H1 (cell line): ENCODE measurements at regions not wholly inside any gene's neighbourhood (a gene's known extent, or its start where the extent isn't known, plus 50 kb on each side); places are given as distances from the start of the nearest gene placed in this dataset.

ENCODE experiments used
- CTCF ChIA-PET: fragments of 300-600 bp; sonication (Branson Sonifier 250); formaldehyde crosslinking; loops from one replicate; lab custom pipeline; 2021; ENCODE audit not compliant: partially characterized antibody; lab: Charles Lee
- POLR2A ChIA-PET: fragments of 300-600 bp; sonication (Branson Sonifier 250); formaldehyde crosslinking; loops from one replicate; lab custom pipeline; 2021; ENCODE audit warnings: inconsistent platforms; ENCODE audit not compliant: partially characterized antibody; lab: Charles Lee
- DNase-seq, 2 experiments: peaks; one replicate each; pipeline versions ENCODE4 v3.0.0 to v3.0.0-alpha.2; 2010 to 2022; ENCODE audit warnings: low spot score in 2 of 2, low read depth in 1 of 2, mixed read lengths in 1 of 2
- FAIRE-seq: peaks from 2 replicates; lab custom pipeline; 2011; peaks lifted over from hg19 to GRCh38; lab: Jason Lieb, UNC
- H2AFZ ChIP-seq: 2 replicates; pipeline ENCODE4 v1.8.1; 2012; ENCODE audit warnings: low read length, inconsistent platforms
- H2AK5ac ChIP-seq: 2 replicates; pipeline ENCODE4 v1.6.1; 2013; ENCODE audit warnings: low read depth, low read length
- H2BK120ac ChIP-seq: replicated peaks from 2 replicates; pipeline ENCODE3; 2013; ENCODE audit warnings: low read depth, low read length, inconsistent platforms
- H2BK12ac ChIP-seq: 2 replicates; pipeline ENCODE4 v1.6.1; 2013; ENCODE audit warnings: low read depth, low read length
- H2BK15ac ChIP-seq: 2 replicates; pipeline ENCODE4 v1.6.1; 2013; ENCODE audit warnings: low read length
- H2BK20ac ChIP-seq: 2 replicates; pipeline ENCODE4 v1.6.1; 2013; ENCODE audit warnings: low read length
- H2BK5ac ChIP-seq: 2 replicates; pipeline ENCODE4 v1.6.1; 2013; ENCODE audit warnings: low read depth, low read length
- H3K14ac ChIP-seq: 2 replicates; pipeline ENCODE4 v1.6.1; 2013; ENCODE audit warnings: inconsistent platforms; ENCODE audit not compliant: insufficient read length
- H3K18ac ChIP-seq: 2 replicates; pipeline ENCODE4 v1.6.1; 2013; ENCODE audit warnings: low read length; ENCODE audit errors: extremely low read depth
- H3K23ac ChIP-seq: 2 replicates; pipeline ENCODE4 v1.6.1; 2013; ENCODE audit warnings: inconsistent platforms; ENCODE audit not compliant: insufficient read length
- H3K23me2 ChIP-seq: 2 replicates; pipeline ENCODE4 v1.6.1; 2013; ENCODE audit warnings: low read depth, low read length
- H3K27ac ChIP-seq: 2 replicates; pipeline ENCODE4 v1.6.1; 2011; ENCODE audit warnings: low read depth, low read length, inconsistent platforms
- H3K27me3 ChIP-seq, 4 experiments: replicated peaks in 1 of 4; 1 replicate in 1 of 4; 2 replicates in 3 of 4; pipeline versions ENCODE4 v1.6.1 to v1.8.1; 2011 to 2013; ENCODE audit warnings: low read length in 3 of 4, mild to moderate bottlenecking in 3 of 4, inconsistent platforms in 2 of 4, mixed read lengths in 2 of 4, moderate library complexity in 1 of 4; ENCODE audit not compliant: control insufficient read depth in 3 of 4, insufficient read depth in 3 of 4; ENCODE audit errors: extremely low read depth in 1 of 4
- H3K36me3 ChIP-seq, 4 experiments: 2 replicates each; pipeline versions ENCODE4 v1.6.1 to v1.8.1; 2011 to 2013; ENCODE audit warnings: mild to moderate bottlenecking in 4 of 4, low read length in 3 of 4, moderate library complexity in 2 of 4, control low read depth in 1 of 4, inconsistent platforms in 1 of 4; ENCODE audit not compliant: insufficient read depth in 4 of 4, control insufficient read depth in 2 of 4
- H3K4ac ChIP-seq: replicated peaks from 2 replicates; pipeline ENCODE3; 2013; ENCODE audit warnings: low read length, low read depth, mixed read lengths, inconsistent platforms; ENCODE audit not compliant: insufficient read length
- H3K4me1 ChIP-seq, 4 experiments: replicated peaks in 1 of 4; 1 replicate in 1 of 4; 2 replicates in 3 of 4; pipeline versions ENCODE4 v1.6.1 to v1.8.1; 2011 to 2013; ENCODE audit warnings: low read length in 3 of 4, inconsistent platforms in 2 of 4, mixed read lengths in 1 of 4; ENCODE audit not compliant: insufficient read depth in 4 of 4, control insufficient read depth in 3 of 4
- H3K4me2 ChIP-seq, 2 experiments: 2 replicates each; pipeline versions ENCODE4 v1.6.1 to v1.8.1; 2011 to 2013; ENCODE audit warnings: low read depth in 2 of 2, low read length in 2 of 2, control low read depth in 1 of 2, inconsistent platforms in 1 of 2, mild to moderate bottlenecking in 1 of 2; ENCODE audit not compliant: insufficient read depth in 1 of 2
- H3K4me3 ChIP-seq, 4 experiments: fragments of 200-600, 300-600 bp in 1 of 4; sonication (generic), shearing (Covaris generic), sonication (Bioruptor Twin) in 1 of 4; 2 replicates each; pipeline versions ENCODE4 v1.5.1 to v1.8.1; 2011 to 2016; ENCODE audit warnings: low read length in 4 of 4, low read depth in 3 of 4, control low read depth in 2 of 4, inconsistent platforms in 2 of 4, mild to moderate bottlenecking in 2 of 4, mixed read lengths in 1 of 4, moderate library complexity in 1 of 4; ENCODE audit not compliant: insufficient read depth in 2 of 4; ENCODE audit errors: extremely low read depth in 1 of 4
- H3K56ac ChIP-seq: replicated peaks from 2 replicates; pipeline ENCODE3; 2013; ENCODE audit warnings: low read depth, mild to moderate bottlenecking, mixed read lengths, low read length, inconsistent platforms; ENCODE audit not compliant: insufficient read length
- H3K79me1 ChIP-seq: 2 replicates; pipeline ENCODE4 v1.6.1; 2013; ENCODE audit warnings: low read depth, low read length, control low read depth
- H3K79me2 ChIP-seq, 2 experiments: 2 replicates each; pipeline versions ENCODE4 v1.6.1 to v1.8.1; 2012 to 2013; ENCODE audit warnings: low read length in 2 of 2, mild to moderate bottlenecking in 2 of 2, inconsistent platforms in 1 of 2; ENCODE audit not compliant: insufficient read depth in 2 of 2, control insufficient read depth in 1 of 2
- H3K9ac ChIP-seq, 4 experiments: replicated peaks in 1 of 4; 1 replicate in 1 of 4; 2 replicates in 3 of 4; pipeline versions ENCODE4 v1.6.1 to v1.8.1; 2011 to 2013; ENCODE audit warnings: low read depth in 3 of 4, low read length in 3 of 4, control low read depth in 2 of 4, mild to moderate bottlenecking in 2 of 4, moderate library complexity in 2 of 4, inconsistent platforms in 1 of 4; ENCODE audit errors: extremely low read depth in 1 of 4
- H3K9me3 ChIP-seq, 2 experiments: 2 replicates each; pipeline versions ENCODE4 v1.6.1 to v1.8.1; 2012 to 2013; ENCODE audit warnings: mild to moderate bottlenecking in 2 of 2, moderate library complexity in 2 of 2, control low read depth in 1 of 2, inconsistent platforms in 1 of 2, low read depth in 1 of 2, low read length in 1 of 2, mixed read lengths in 1 of 2; ENCODE audit not compliant: insufficient read depth in 2 of 2
- H4K20me1 ChIP-seq, 2 experiments: replicated peaks in 1 of 2; 2 replicates each; pipeline versions ENCODE3 to v1.8.1; 2011 to 2013; ENCODE audit warnings: inconsistent platforms in 2 of 2, low read length in 2 of 2, mild to moderate bottlenecking in 1 of 2; ENCODE audit not compliant: insufficient read depth in 2 of 2, control insufficient read depth in 1 of 2
- H4K5ac ChIP-seq: 2 replicates; pipeline ENCODE4 v1.6.1; 2013; ENCODE audit warnings: low read length, low read depth, mixed read lengths, inconsistent platforms; ENCODE audit not compliant: insufficient read length
- H4K8ac ChIP-seq: 2 replicates; pipeline ENCODE4 v1.8.0; 2013; ENCODE audit warnings: mild to moderate bottlenecking, moderate library complexity, low read length, inconsistent platforms; ENCODE audit not compliant: insufficient read depth; ENCODE audit errors: extremely low read depth
- H4K91ac ChIP-seq: replicated peaks from 2 replicates; pipeline ENCODE3; 2013; ENCODE audit warnings: low read length, mixed read lengths, inconsistent platforms; ENCODE audit not compliant: insufficient read length
- MAFK ChIP-seq: IDR thresholded peaks from 2 replicates; pipeline ENCODE4 v1.6.1; 2012; ENCODE audit warnings: low read depth, mild to moderate bottlenecking, improper control_type of control experiment, low read length
- RNF2 ChIP-seq: fragments of 200-900, 300-1000 bp; sonication (generic); IDR thresholded peaks from 2 replicates; pipeline ENCODE4 v1.7.1; 2016; ENCODE audit warnings: borderline replicate concordance, low read depth, mild to moderate bottlenecking, antibody characterized with exemption, low read length; ENCODE audit not compliant: poor library complexity, severe bottlenecking; ENCODE audit errors: missing control alignments
- WGBS, 2 experiments: shearing (Covaris generic) in 1 of 2; methylation state at CpG; one replicate each; pipeline versions ENCODE4 v1.1.6 to v1.1.7; 2013 to 2015; ENCODE audit warnings: low lambda C conversion rate in 2 of 2, mixed read lengths in 2 of 2, inconsistent platforms in 1 of 2, low coverage in 1 of 2, missing lambda C conversion rate in 1 of 2; ENCODE audit not compliant: insufficient replicate concordance in 2 of 2, insufficient coverage in 1 of 2, insufficient read length in 1 of 2; ENCODE audit errors: extremely low coverage in 1 of 2, missing lambda C conversion rate in 1 of 2; 5-methylcytosine and 5-hydroxymethylcytosine counted together

DNA sequence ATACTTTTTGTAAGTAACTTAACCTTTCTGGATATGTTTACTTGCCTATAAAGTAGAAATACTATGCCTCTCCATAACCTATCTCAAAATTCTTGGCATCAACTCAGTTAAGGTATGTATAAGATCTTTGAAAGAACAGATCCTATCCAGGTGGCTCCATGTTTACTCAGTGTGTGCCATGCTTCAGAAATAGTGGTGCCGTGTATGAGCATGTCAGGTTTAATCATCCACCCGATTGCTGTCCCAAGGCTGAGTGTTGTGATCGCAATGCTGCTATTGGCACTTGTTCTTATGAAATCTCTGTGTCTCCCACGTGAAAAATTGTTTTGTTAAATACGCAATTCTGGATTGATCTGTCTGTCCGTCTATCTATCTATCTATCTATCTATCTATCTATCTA is 85.9 kb upstream of the SNX19 start:
- Histone ChIP-seq H2BK120ac (no peak overlapping the region), H4K91ac (no peak overlapping the region), H2BK20ac (no peak overlapping the region), H3K9me3 (no peaks in the 10 kb centered on the region), H3K23me2 (no peaks in the 10 kb centered on the region), H3K4me2 (no peak overlapping the region), H3K4me1 (no peaks in the 10 kb centered on the region), H3K14ac (no peak overlapping the region), H3K56ac (no peak overlapping the region), H3K23ac (no peak overlapping the region), H4K20me1 (no peaks in the 10 kb centered on the region), H4K5ac (no peak overlapping the region), H4K8ac (no peak overlapping the region), H3K9ac (no peak overlapping the region), H3K4me3 (no peak overlapping the region), H2BK12ac (no peak overlapping the region), H3K27ac (no peak overlapping the region), H2BK15ac (no peak overlapping the region), H3K18ac (no peak overlapping the region), H3K36me3 (no peaks in the 10 kb centered on the region), H2AK5ac (no peak overlapping the region), H3K4ac (no peak overlapping the region), H3K79me2 (no peaks in the 10 kb centered on the region), H3K79me1 (no peaks in the 10 kb centered on the region), H2AFZ (no peak overlapping the region), H3K27me3 (no peaks in the 10 kb centered on the region), H2BK5ac (no peak overlapping the region)
- CTCF ChIA-PET, result no interaction called here
- WGBS, 2 experiments, result 88% methylated on average over 6 of the region's 6 CpGs; no CpG with 5 or more reads in 1 of the 2 experiments
- POLR2A ChIA-PET, result no interaction called here
- TF ChIP-seq MAFK (no peak), RNF2 (no peak)
- no peak for FAIRE-seq
- DNase-seq, result no peak
